HepG2 (cell line): ENCODE measurements at regions not wholly inside any gene's neighbourhood (a gene's known extent, or its start where the extent isn't known, plus 50 kb on each side); places are given as distances from the start of the nearest gene placed in this dataset.

ENCODE experiments used
- CEBPB ChIP-seq: IDR thresholded peaks from 2 replicates; pipeline ENCODE4 v1.6.1; 2011; ENCODE audit warnings: low read depth, low read length, improper control_type of control experiment, borderline replicate concordance
- EZH2 ChIP-seq: conservative IDR thresholded peaks from 2 replicates; pipeline ENCODE4 v1.6.1; 2012; ENCODE audit warnings: mild to moderate bottlenecking, low read depth, low read length, moderate library complexity
- GMEB1 ChIP-seq: sonication (generic); formaldehyde crosslinking; IDR thresholded peaks from 2 replicates; pipeline ENCODE4 v1.5.1; 2020; ENCODE audit warnings: missing genetic modification reagents, mild to moderate bottlenecking, borderline replicate concordance
- HES4 ChIP-seq: sonication (generic); formaldehyde crosslinking; IDR thresholded peaks from 2 replicates; pipeline ENCODE4 v1.9.0; 2021; ENCODE audit warnings: mild to moderate bottlenecking, missing genetic modification reagents, borderline replicate concordance
- MNT ChIP-seq: fragments of 450-650 bp; IDR thresholded peaks from 2 replicates; pipeline ENCODE4 v1.6.1; 2016
- POLR2A ChIP-seq, 2 experiments: IDR thresholded peaks; 2 replicates each; pipeline ENCODE4 v1.6.1; 2011; ENCODE audit warnings: low read depth in 2 of 2, low read length in 2 of 2, mild to moderate bottlenecking in 1 of 2, moderate library complexity in 1 of 2; ENCODE audit not compliant: insufficient read depth in 1 of 2

GRCh38 chr13:89287381-89287780 lies 1616.2 kb downstream of the SLITRK5 start:
- TF ChIP-seq EZH2 (no peak), HES4 (CRISPR knock-in tag) (no peak), GMEB1 (no peak), POLR2A (IDR thresholded peaks at IDR 0.05; ENCODE audit: insufficient read depth in 1 of 2, low read depth in 2 of 2, low read length in 2 of 2) (no peak), CEBPB (no peak), MNT (no peak)
